ELF-1 (cell line): ENCODE measurements at regions not wholly inside any gene's neighbourhood (a gene's known extent, or its start where the extent isn't known, plus 50 kb on each side); places are given as distances from the start of the nearest gene placed in this dataset.
A peak's percentile ranks its signal among the peaks of the same experiment; 100 is the strongest.

Experiments used
- DNase-seq: peaks from one replicate; pipeline ENCODE4 v3.0.0-alpha.2; 2016; ENCODE audit warnings: low read depth, low spot score

DNA sequence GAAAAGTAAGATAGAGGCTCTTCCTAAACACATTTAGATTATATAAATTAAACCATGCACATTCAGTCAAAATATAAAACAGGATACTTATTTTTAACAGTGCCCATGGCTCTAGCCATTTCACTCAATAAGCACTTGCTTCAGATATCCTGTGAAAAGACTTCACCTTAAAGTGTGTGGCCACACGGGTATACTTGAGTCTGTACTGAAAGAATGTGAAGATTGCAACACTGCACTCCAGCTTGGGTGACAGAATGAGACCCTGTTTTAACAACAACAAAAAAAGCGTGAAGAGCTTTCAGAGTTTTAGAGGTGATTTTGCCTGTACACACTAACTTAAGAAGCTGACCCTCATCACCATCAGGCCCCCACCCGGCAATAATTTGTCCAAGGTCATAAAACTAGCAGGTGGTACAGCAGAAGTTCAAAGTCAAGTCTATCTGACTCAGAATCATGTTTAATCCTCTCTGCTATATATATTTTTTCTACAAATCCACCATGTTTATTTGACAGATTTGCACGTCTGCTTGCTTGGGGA, 203.5 kb upstream of the GUCY1A2 start:
- DNase-seq, result no peak

DNA sequence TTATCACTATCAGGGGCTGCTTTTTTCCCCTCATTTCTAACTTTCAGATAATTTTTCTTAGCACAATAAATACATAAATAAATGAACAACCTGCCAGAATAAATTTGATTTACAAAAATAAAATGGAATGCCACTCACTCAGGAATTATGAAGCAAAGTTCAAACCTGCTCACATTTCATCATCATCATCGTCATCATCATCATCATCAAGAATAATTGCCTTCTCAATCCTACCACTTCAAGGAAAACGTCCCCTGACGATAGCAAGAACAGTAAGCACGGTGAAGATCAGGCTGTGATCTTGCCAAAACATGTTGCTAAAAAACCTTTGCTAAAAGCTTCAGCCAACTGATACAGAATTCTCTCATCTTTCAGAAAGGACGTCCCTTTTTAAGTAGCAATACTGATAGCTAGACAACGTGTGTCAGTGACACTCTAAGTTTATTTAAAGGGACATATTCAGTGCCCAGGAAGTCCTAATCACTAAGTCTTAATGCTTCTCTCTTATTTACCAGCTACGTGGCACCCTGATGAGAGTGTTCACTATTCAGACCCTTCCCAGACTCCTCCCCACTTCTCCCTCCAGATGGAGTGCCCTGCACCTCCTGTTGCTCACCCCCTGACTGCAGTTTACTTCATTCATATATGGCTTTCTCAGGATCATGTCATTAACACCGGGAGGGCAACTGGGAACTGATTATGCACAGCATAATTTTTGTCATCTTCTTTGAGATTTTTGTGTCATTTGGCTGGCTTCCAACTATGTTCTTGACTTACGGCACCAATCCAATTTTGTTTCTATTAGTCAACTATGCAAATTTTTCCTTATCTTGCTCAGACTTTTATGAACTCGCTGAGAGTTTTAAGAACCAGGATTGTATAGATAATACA, 200.1 kb upstream of the GUCY1A2 start:
- no peak for DNase-seq

DNA sequence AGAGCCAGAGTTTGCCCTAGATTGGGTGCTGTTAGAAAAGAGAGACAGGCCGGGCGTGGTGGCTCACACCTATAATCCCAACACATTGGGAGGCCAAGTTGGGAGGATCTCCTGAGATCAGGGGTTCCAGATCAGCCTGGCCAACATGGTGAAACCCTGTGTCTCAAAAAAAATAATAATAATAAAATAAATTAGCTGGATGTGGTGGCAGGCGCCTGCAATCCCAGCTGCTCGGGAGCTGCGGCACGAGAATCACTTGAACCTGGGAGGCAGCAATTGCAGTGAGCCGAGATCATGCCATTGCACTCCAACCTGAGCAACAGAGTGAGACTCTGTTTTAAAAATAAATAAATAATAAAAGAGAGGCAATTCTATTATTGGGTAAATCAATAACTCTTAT, 199.2 kb upstream of the GUCY1A2 start:
- DNase-seq, result no peak

DNA sequence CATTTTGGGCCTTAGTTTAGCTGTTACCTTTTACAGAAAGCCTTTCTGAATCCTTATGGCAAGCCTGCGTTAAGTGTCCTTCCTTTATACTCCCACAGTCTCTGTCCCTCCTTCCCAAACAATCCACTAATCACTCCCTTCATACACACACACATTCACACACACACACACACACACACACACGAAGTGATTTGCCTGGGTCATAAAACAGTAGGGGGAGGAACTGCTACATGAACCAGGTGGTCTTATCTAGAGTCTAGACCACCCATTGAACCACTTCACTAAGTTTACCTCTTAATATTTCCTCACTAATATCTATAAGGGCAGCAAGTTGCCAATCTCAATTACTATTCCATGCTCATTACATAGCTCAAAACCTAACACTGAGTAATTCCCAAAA, 196.7 kb upstream of the GUCY1A2 start:
- DNase-seq, result no peak

- no peak for DNase-seq
These were observed 185.4 kb upstream of the GUCY1A2 start for GRCh38 chr11:107203656-107204055.

GRCh38 chr11:107202241-107202640, 184.0 kb upstream of the GUCY1A2 start:
- no peak for DNase-seq

GRCh38 chr11:107198490-107199007, 180.3 kb upstream of the GUCY1A2 start:
- DNase-seq, result no peak

GRCh38 chr11:107197932-107198331, 179.7 kb upstream of the GUCY1A2 start:
- no peak for DNase-seq

DNA sequence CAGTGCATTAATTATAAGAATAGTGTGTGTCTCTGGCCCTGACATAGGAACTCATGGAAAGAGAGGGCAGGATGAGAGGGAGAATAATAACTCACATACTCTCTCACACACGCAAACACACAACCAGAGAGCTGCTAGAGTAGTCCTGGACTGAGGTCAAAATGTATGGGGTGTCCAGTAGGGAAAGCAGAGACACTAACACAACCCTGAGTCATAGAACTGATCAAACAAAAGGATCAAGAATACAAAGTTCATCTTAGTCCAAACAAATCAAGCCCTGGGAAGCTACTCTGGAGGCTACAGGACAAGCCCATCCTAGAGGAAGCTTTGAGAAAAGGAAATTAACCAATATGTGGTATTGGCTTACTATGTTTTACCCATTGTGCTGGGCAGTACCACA, 178.5 kb upstream of the GUCY1A2 start:
- DNase-seq, result no peak

DNA sequence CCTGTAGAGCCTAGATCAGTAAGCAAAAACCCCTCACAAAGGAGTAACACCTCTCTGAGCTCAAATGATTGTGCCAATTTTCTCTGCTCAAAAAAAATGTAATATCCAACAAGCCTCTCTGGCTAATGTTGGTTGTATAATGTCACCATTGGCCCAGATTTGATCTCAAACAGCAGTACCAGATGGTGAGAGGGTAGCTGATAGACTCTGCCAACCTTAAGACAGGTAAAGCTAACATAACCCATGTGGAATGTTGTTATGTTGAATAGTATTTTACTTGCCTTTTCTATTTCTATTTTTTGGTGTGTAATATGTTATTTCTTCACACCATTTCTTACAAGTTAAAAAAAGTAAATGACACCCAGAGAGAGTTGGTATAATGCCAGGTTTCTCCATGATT, 166.7 kb upstream of the GUCY1A2 start:
- DNase-seq, result no peak

GRCh38 chr11:107183953-107184352, 165.7 kb upstream of the GUCY1A2 start:
- no peak for DNase-seq

- no peak for DNase-seq
These were observed 164.7 kb upstream of the GUCY1A2 start for GRCh38 chr11:107182978-107183377.

DNA sequence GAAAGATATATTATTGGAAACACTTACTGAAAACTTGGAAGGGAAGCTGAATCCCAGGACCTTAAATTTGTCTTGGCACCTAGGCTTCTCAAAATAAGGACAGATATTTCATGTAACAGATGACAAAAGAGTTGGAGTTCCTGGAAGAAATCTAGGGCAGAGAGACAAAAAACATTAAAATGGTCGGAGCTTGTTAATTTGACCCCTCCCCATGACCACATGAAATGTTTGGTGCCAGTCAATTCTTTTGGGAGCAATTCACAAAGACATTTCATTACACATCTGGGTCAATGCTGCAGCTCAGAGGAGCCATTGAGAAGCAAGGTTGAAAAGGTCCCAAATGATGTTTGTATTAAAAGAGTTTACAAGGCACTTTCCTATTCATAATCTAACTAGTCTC, 162.0 kb upstream of the GUCY1A2 start:
- no peak for DNase-seq

DNA sequence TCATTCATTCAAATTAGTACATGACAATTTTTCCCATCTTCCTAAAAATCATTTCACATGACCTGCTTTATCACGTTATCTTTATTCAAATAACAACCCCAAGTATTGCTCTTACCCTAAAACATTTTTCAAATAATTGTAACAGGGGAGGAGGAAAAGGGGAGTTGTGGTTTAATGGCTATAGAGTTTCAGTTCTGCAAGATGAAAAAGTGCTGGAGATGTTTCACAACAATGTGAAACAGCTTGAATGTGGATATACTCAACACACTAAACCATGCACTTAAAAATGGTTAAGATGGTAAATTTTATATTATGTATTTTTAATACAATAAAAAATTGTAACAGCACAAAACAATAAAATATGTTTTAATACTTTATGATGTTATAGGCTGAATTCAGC, 161.6 kb upstream of the GUCY1A2 start:
- DNase-seq, result no peak

GRCh38 chr11:107177106-107177477, 158.8 kb upstream of the GUCY1A2 start:
- no peak for DNase-seq

- peak; percentile 18 for DNase-seq
These were observed 158.2 kb upstream of the GUCY1A2 start for GRCh38 chr11:107176148-107177105.

- DNase-seq, result no peak
These were observed 156.6 kb upstream of the GUCY1A2 start for GRCh38 chr11:107174856-107175255.

GRCh38 chr11:107172996-107173395, 154.7 kb upstream of the GUCY1A2 start:
- DNase-seq, result no peak

DNA sequence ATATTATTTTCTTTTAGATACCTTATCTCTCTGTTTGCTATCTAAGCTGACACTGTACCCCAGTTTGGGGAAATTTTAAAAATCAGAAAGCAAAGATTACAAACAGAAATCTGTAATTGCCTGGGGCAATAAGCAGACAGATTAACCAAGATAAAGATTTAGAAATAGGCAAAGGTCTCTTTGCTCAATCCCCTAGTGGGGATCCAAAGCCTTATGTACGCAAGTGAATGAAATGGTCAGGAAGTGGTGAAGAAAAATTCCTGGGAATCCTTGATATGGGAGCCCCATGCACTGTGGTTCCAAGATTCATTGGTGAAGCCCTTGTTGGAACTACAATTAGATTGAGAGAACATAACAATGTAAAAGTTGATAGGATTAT, 139.5 kb upstream of the GUCY1A2 start:
- DNase-seq, result no peak

- peak; percentile 13 for DNase-seq
These were observed 139.0 kb upstream of the GUCY1A2 start for GRCh38 chr11:107157146-107157808.

GRCh38 chr11:107151579-107151978, 133.3 kb upstream of the GUCY1A2 start:
- no peak for DNase-seq

DNA sequence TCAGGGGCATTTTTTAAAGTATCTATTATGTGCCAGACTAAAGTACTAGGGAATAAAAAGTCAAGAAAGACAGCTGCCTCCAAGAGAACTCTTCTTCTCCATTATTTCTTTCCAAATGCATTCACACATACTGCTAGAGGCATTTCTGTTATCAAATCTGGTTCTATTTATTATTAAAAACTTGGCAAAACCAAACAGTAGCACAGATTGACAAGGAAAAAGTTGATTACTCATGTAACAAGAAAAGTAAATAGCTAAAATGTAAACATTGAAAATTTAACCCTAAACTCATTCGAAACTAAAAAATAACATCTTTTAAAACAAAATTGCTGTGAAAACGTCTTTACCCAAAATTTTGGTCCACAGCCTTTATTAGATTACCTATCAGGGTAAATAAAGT, 132.9 kb upstream of the GUCY1A2 start:
- no peak for DNase-seq
